ENCODE measurements at regions not wholly inside any gene's neighbourhood (a gene's known extent, or its start where the extent isn't known, plus 50 kb on each side); places are given as distances from the start of the nearest gene placed in this dataset.

GRCh38 chr3:191065181-191065805 is 133.7 kb upstream of the OSTN start:
- Mint-ChIP-seq H3K9me3 (no peaks in the 10 kb centered on the region), H3K36me3 (ENCODE audit: low read depth) (no peaks in the 10 kb centered on the region), H3K4me3 (peak overlapping the region; percentile 10), H3K27me3 (ENCODE audit: insufficient read depth) (no peaks in the 10 kb centered on the region), H3K4me1 (ENCODE audit: low read depth) (peaks cover 52% of the 10 kb centered on the region), H3K27ac (peak overlapping the region; percentile 29; the same call in 1 of the 2 replicates)
- DNase-seq, result peak; percentile 64
- no peak; the same call in 1 of the 2 replicates for TF ChIP-seq CTCF (IDR thresholded peaks at IDR 0.05)

- TF ChIP-seq CTCF (IDR thresholded peaks at IDR 0.05), result peak; percentile 87
- Mint-ChIP-seq H3K4me1 (ENCODE audit: low read depth) (peaks cover 7% of the 10 kb centered on the region), H3K36me3 (ENCODE audit: low read depth) (no peaks in the 10 kb centered on the region), H3K27me3 (ENCODE audit: insufficient read depth) (no peaks in the 10 kb centered on the region; the same call in 1 of the 2 replicates), H3K4me3 (no peak overlapping the region), H3K27ac (no peak overlapping the region), H3K9me3 (no peaks in the 10 kb centered on the region)
- peak; percentile 45 for DNase-seq
Measured at GRCh38 chr3:191051037-191051436, 148.0 kb upstream of the OSTN start.

GRCh38 chr3:191047930-191048329 is 151.1 kb upstream of the OSTN start:
- Mint-ChIP-seq H3K27ac (no peak overlapping the region), H3K36me3 (ENCODE audit: low read depth) (no peaks in the 10 kb centered on the region), H3K4me3 (no peak overlapping the region), H3K27me3 (ENCODE audit: insufficient read depth) (no peaks in the 10 kb centered on the region; the same call in 1 of the 2 replicates), H3K4me1 (ENCODE audit: low read depth) (no peaks in the 10 kb centered on the region), H3K9me3 (no peaks in the 10 kb centered on the region)
- DNase-seq, result no peak
- no peak for TF ChIP-seq CTCF (IDR thresholded peaks at IDR 0.05)

- no peak for DNase-seq
- Mint-ChIP-seq H3K36me3 (ENCODE audit: low read depth) (no peaks in the 10 kb centered on the region), H3K9me3 (no peaks in the 10 kb centered on the region), H3K27me3 (ENCODE audit: insufficient read depth) (no peaks in the 10 kb centered on the region), H3K27ac (no peak overlapping the region), H3K4me3 (no peak overlapping the region), H3K4me1 (ENCODE audit: low read depth) (peaks cover 10% of the 10 kb centered on the region)
- TF ChIP-seq CTCF (IDR thresholded peaks at IDR 0.05), result no peak
Measured at GRCh38 chr3:191030929-191031328, 168.1 kb upstream of the OSTN start.

- Mint-ChIP-seq H3K27ac (no peak overlapping the region), H3K9me3 (no peaks in the 10 kb centered on the region), H3K4me1 (ENCODE audit: low read depth) (peaks cover 10% of the 10 kb centered on the region), H3K36me3 (ENCODE audit: low read depth) (no peaks in the 10 kb centered on the region), H3K27me3 (ENCODE audit: insufficient read depth) (no peaks in the 10 kb centered on the region), H3K4me3 (no peak overlapping the region)
- DNase-seq, result no peak
- no peak for TF ChIP-seq CTCF (IDR thresholded peaks at IDR 0.05)
Measured at GRCh38 chr3:191030491-191030890, 168.0 kb upstream of the GMNC start.

Measured in HFFc6 (cell line).